Esophagus muscularis mucosa (tissue), 3 donors: ENCODE measurements at regions not wholly inside any gene's neighbourhood (a gene's known extent, or its start where the extent isn't known, plus 50 kb on each side); places are given as distances from the start of the nearest gene placed in this dataset.

Source experiments
- CTCF ChIP-seq, 3 experiments: fragments of 200-600 bp in 2 of 3; fragments of 450-650 bp in 1 of 3; sonication (generic) in 2 of 3; IDR thresholded peaks; one replicate each; pipeline ENCODE4 v1.5.1; 2017 to 2019; ENCODE audit warnings: antibody characterized with exemption in 3 of 3, mild to moderate bottlenecking in 2 of 3, moderate library complexity in 1 of 3
- POLR2A ChIP-seq: fragments of 450-650 bp; IDR thresholded peaks from one replicate; pipeline ENCODE4 v1.6.1; 2017; ENCODE audit warnings: antibody characterized with exemption, moderate library complexity, mild to moderate bottlenecking, low read depth
- POLR2AphosphoS5 ChIP-seq, 2 donors: sonication (generic); formaldehyde crosslinking; IDR thresholded peaks; one replicate each; pipeline ENCODE4 v1.6.1; 2017; ENCODE audit warnings: antibody characterized with exemption in 2 of 2

GRCh38 chr1:204760757-204761156 is 75.2 kb upstream of the LRRN2 start:
- TF ChIP-seq CTCF (IDR thresholded peaks at IDR 0.05) (no peak), POLR2A (no peak), POLR2AphosphoS5 (IDR thresholded peaks at IDR 0.05) (no peak)
